ENCODE measurements at regions not wholly inside any gene's neighbourhood (a gene's known extent, or its start where the extent isn't known, plus 50 kb on each side); places are given as distances from the start of the nearest gene placed in this dataset.

DNA sequence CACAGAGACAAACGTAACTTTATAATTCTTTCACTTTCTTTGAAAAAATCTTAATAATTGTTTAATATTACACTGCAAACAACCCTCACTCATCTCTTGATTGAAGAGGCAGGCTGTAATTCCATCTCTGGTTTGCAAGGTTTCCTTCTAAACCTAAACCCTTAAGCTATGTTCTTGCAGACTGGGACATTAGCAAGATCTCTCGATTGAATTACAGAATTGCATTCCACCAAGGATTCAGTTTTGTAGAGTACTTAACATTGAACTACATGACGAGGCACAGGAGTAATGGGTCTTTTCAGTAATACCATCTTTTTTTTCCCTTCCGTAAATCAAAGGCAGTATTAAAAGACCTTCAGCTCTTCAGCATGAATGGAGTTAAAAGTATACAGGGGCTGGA, 111.6 kb upstream of the EEF1E1 start:
- Histone ChIP-seq H4K20me1 (ENCODE audit: insufficient read depth) (no peaks in the 10 kb centered on the region), H3K27me3 (ENCODE audit: insufficient read depth) (no peaks in the 10 kb centered on the region; the same call in 1 of the 2 replicates), H3K4me1 (ENCODE audit: control insufficient read depth in 1 of 2, insufficient read depth in 2 of 2, low read depth in 1 of 2, low read length in 1 of 2) (no peaks in the 10 kb centered on the region; a peak in 1 of 4 replicates), H3K9me3 (no peaks in the 10 kb centered on the region), H3K27ac (ENCODE audit: low read depth in 2 of 2, low read length in 1 of 2) (no peak overlapping the region), H3K79me2 (ENCODE audit: insufficient read depth) (no peaks in the 10 kb centered on the region), H3K9ac (no peak overlapping the region), H3K36me3 (replicated peaks in 1 of 2; ENCODE audit: control insufficient read depth in 1 of 2, insufficient read depth in 2 of 2, low read length in 1 of 2) (no peaks in the 10 kb centered on the region), H3K4me3 (ENCODE audit: low read depth in 2 of 2, low read length in 1 of 2) (no peak overlapping the region), H2AFZ (ENCODE audit: low read depth) (no peak overlapping the region), H3F3A (replicated peaks; ENCODE audit: insufficient read depth) (no peaks in the 10 kb centered on the region), H3K9me2 (no peaks in the 10 kb centered on the region), H3K4me2 (no peak overlapping the region)
- TF ChIP-seq, protein P1, sequence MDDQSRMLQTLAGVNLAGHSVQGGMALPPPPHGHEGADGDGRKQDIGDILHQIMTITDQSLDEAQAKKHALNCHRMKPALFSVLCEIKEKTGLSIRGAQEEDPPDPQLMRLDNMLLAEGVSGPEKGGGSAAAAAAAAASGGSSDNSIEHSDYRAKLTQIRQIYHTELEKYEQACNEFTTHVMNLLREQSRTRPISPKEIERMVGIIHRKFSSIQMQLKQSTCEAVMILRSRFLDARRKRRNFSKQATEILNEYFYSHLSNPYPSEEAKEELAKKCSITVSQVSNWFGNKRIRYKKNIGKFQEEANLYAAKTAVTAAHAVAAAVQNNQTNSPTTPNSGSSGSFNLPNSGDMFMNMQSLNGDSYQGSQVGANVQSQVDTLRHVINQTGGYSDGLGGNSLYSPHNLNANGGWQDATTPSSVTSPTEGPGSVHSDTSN (IDR thresholded peaks at IDR 0.05): no peak
- ChIA-PET CTCF (interaction anchor here (0.6 to 2.9 kb wide), 2 partner anchors 82 to 177 kb away, joined by 3 to 8 read pairs; no protein-coding TSS in a partner anchor), POLR2A (no interaction called here)
- 40% methylated on average over 4 of the region's 4 CpGs for WGBS (ENCODE audit: low lambda C conversion rate)
- DNase-seq: no peak

DNA sequence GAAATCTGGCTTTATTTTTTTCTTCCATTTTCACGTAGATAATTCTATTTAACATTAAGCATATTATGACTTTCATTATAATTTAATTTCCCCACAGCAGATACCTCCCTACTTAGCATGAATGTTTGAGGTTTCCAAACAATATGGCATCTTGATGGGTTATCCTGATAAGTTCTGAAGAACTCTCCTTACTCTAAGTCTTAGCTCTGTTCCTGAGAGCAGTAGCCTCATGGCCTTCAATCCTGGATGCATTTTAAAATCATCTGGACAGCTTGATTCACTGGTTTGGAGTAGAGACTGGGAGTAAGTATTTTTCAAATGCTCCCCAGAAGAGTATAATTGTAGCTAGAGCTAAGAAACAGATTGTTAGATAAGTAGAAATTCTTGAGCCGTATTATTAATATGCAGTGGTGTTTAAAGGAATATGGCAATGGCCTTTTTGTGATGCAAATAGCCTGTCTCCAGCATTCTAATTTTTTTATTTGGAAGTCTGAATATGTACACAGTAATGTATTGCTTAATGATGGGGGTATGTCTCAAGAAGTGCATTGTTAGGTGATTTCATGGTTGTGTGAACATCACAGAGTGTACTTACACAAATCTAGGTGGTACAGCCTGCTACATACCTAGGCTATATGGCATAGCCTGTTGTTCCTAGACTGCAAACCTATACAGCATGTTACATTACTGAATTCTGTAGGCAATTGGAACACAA, 110.5 kb upstream of the EEF1E1 start:
- no peaks in the 10 kb centered on the region; the same call in 1 of the 2 replicates for H3K27me3 ChIP-seq (ENCODE audit: insufficient read depth)
- H3K9me3 ChIP-seq: no peaks in the 10 kb centered on the region
- H3K4me2 ChIP-seq: no peak overlapping the region
- no peaks in the 10 kb centered on the region for H4K20me1 ChIP-seq (ENCODE audit: insufficient read depth)
- DNase-seq: no peak
- H3K79me2 ChIP-seq (ENCODE audit: insufficient read depth): no peaks in the 10 kb centered on the region
- no peak overlapping the region for H3K27ac ChIP-seq (ENCODE audit: low read depth in 2 of 2, low read length in 1 of 2)
- TF ChIP-seq TCF12 (IDR thresholded peaks at IDR 0.05): no peak
- H3K9ac ChIP-seq: no peak overlapping the region
- no peaks in the 10 kb centered on the region for H3K36me3 ChIP-seq (replicated peaks in 1 of 2; ENCODE audit: control insufficient read depth in 1 of 2, insufficient read depth in 2 of 2, low read length in 1 of 2)
- no peak overlapping the region for H3K4me3 ChIP-seq (ENCODE audit: low read depth in 2 of 2, low read length in 1 of 2)
- no peak overlapping the region for H2AFZ ChIP-seq (ENCODE audit: low read depth)
- no peaks in the 10 kb centered on the region for H3K9me2 ChIP-seq
- ChIA-PET POLR2A (no interaction called here), CTCF (interaction anchor here (2.9 kb wide), 1 partner anchor 81 kb away, joined by 8 read pairs; no protein-coding TSS in a partner anchor)
- no peaks in the 10 kb centered on the region for H3F3A ChIP-seq (replicated peaks; ENCODE audit: insufficient read depth)
- no peaks in the 10 kb centered on the region; a peak in 1 of 4 replicates for H3K4me1 ChIP-seq (ENCODE audit: control insufficient read depth in 1 of 2, insufficient read depth in 2 of 2, low read depth in 1 of 2, low read length in 1 of 2)
- 29% methylated on average over 2 of the region's 2 CpGs for WGBS (ENCODE audit: low lambda C conversion rate)

DNA sequence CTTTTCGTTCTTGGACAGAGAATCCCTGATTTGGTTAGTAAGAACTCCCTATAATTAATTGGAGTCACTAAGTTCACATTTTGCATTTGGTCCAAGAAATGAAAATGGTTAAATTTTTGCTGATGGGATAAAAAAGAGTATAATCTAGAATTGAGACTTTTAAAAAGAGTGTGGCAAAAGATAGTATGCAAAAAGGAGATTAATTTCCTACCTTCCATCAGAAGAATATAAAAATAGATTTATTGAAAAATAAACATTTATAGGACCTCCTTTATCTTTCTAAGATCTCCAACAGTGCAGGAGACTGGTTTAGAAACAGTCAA, 105.5 kb upstream of the EEF1E1 start:
- H3F3A ChIP-seq (replicated peaks; ENCODE audit: insufficient read depth): no peaks in the 10 kb centered on the region
- CTCF ChIA-PET: interaction anchor here (0.7 to 6.5 kb wide), 3 partner anchors 11 to 263 kb away, joined by 3 to 48 read pairs (median 6); no protein-coding TSS in a partner anchor
- no peak for DNase-seq
- no peak overlapping the region for H3K4me3 ChIP-seq (ENCODE audit: low read depth in 2 of 2, low read length in 1 of 2)
- H3K27me3 ChIP-seq (ENCODE audit: insufficient read depth): no peaks in the 10 kb centered on the region; the same call in 1 of the 2 replicates
- H4K20me1 ChIP-seq (ENCODE audit: insufficient read depth): no peaks in the 10 kb centered on the region
- no peak overlapping the region for H2AFZ ChIP-seq (ENCODE audit: low read depth)
- TF ChIP-seq RAD21 (IDR thresholded peaks at IDR 0.05; ENCODE audit: low read length): no peak
- TF ChIP-seq, protein P2, sequence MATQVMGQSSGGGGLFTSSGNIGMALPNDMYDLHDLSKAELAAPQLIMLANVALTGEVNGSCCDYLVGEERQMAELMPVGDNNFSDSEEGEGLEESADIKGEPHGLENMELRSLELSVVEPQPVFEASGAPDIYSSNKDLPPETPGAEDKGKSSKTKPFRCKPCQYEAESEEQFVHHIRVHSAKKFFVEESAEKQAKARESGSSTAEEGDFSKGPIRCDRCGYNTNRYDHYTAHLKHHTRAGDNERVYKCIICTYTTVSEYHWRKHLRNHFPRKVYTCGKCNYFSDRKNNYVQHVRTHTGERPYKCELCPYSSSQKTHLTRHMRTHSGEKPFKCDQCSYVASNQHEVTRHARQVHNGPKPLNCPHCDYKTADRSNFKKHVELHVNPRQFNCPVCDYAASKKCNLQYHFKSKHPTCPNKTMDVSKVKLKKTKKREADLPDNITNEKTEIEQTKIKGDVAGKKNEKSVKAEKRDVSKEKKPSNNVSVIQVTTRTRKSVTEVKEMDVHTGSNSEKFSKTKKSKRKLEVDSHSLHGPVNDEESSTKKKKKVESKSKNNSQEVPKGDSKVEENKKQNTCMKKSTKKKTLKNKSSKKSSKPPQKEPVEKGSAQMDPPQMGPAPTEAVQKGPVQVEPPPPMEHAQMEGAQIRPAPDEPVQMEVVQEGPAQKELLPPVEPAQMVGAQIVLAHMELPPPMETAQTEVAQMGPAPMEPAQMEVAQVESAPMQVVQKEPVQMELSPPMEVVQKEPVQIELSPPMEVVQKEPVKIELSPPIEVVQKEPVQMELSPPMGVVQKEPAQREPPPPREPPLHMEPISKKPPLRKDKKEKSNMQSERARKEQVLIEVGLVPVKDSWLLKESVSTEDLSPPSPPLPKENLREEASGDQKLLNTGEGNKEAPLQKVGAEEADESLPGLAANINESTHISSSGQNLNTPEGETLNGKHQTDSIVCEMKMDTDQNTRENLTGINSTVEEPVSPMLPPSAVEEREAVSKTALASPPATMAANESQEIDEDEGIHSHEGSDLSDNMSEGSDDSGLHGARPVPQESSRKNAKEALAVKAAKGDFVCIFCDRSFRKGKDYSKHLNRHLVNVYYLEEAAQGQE (IDR thresholded peaks at IDR 0.05; ENCODE audit: low read depth, low read length): no peak
- TF ChIP-seq, protein P3, sequence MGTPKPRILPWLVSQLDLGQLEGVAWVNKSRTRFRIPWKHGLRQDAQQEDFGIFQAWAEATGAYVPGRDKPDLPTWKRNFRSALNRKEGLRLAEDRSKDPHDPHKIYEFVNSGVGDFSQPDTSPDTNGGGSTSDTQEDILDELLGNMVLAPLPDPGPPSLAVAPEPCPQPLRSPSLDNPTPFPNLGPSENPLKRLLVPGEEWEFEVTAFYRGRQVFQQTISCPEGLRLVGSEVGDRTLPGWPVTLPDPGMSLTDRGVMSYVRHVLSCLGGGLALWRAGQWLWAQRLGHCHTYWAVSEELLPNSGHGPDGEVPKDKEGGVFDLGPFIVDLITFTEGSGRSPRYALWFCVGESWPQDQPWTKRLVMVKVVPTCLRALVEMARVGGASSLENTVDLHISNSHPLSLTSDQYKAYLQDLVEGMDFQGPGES (IDR thresholded peaks at IDR 0.05; ENCODE audit: low read depth, low read length): no peak
- TF ChIP-seq, protein P4, sequence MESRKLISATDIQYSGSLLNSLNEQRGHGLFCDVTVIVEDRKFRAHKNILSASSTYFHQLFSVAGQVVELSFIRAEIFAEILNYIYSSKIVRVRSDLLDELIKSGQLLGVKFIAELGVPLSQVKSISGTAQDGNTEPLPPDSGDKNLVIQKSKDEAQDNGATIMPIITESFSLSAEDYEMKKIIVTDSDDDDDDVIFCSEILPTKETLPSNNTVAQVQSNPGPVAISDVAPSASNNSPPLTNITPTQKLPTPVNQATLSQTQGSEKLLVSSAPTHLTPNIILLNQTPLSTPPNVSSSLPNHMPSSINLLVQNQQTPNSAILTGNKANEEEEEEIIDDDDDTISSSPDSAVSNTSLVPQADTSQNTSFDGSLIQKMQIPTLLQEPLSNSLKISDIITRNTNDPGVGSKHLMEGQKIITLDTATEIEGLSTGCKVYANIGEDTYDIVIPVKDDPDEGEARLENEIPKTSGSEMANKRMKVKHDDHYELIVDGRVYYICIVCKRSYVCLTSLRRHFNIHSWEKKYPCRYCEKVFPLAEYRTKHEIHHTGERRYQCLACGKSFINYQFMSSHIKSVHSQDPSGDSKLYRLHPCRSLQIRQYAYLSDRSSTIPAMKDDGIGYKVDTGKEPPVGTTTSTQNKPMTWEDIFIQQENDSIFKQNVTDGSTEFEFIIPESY (IDR thresholded peaks at IDR 0.05; ENCODE audit: borderline replicate concordance, low read depth): no peak
- TF ChIP-seq EZH2phosphoT487 (IDR thresholded peaks at IDR 0.05; ENCODE audit: borderline replicate concordance, low read depth): no peak
- TF ChIP-seq YY1 (IDR thresholded peaks at IDR 0.05; ENCODE audit: low read depth): no peak
- TF ChIP-seq TEAD4 (IDR thresholded peaks at IDR 0.05; ENCODE audit: borderline replicate concordance, insufficient read depth): no peak
- no peak for TF ChIP-seq TCF12 (IDR thresholded peaks at IDR 0.05)
- no peaks in the 10 kb centered on the region for H3K9me3 ChIP-seq
- 41% methylated on average over 1 of the region's 1 CpG for WGBS (ENCODE audit: low lambda C conversion rate)
- H3K9me2 ChIP-seq: no peaks in the 10 kb centered on the region
- no peaks in the 10 kb centered on the region for H3K36me3 ChIP-seq (replicated peaks in 1 of 2; ENCODE audit: control insufficient read depth in 1 of 2, insufficient read depth in 2 of 2, low read length in 1 of 2)
- H3K4me1 ChIP-seq (ENCODE audit: control insufficient read depth in 1 of 2, insufficient read depth in 2 of 2, low read depth in 1 of 2, low read length in 1 of 2): no peaks in the 10 kb centered on the region; a peak in 1 of 4 replicates
- no peak overlapping the region for H3K4me2 ChIP-seq
- H3K27ac ChIP-seq (ENCODE audit: low read depth in 2 of 2, low read length in 1 of 2): no peak overlapping the region
- H3K9ac ChIP-seq: no peak overlapping the region
- H3K79me2 ChIP-seq (ENCODE audit: insufficient read depth): no peaks in the 10 kb centered on the region
- POLR2A ChIA-PET: no interaction called here
